ENCODE measurements at regions not wholly inside any gene's neighbourhood (a gene's known extent, or its start where the extent isn't known, plus 50 kb on each side); places are given as distances from the start of the nearest gene placed in this dataset.
"Not testable (repeated sequence)": the region's sequence is repeated elsewhere in the genome, so short reads cannot be mapped to it uniquely, and the experiment has no call there.

DNA sequence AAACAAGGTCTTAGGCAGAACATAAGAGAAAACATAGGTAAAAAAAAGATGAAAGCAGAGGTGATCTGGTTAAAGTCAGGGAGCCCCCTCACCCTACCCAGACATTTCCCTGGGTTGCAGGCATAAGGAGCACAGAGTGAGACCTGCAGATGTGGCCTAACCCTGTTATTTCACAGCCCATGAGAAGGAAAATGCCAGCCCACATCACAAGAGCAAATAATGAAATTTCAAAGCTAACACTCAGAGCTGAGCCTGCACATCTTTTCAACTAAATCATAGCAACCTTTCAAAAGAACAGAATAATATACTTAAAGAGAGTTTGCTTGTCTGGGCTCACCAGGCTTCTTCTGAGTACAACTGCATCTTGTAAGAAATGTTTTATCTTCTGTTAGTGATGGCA lies 295.4 kb downstream of the RPAP3 start:
- DNase-seq (ENCODE audit: low spot score): no peak

GRCh38 chr12:47409310-47409987 lies 296.4 kb downstream of the RPAP3 start:
- DNase-seq (ENCODE audit: low spot score): no peak

DNA sequence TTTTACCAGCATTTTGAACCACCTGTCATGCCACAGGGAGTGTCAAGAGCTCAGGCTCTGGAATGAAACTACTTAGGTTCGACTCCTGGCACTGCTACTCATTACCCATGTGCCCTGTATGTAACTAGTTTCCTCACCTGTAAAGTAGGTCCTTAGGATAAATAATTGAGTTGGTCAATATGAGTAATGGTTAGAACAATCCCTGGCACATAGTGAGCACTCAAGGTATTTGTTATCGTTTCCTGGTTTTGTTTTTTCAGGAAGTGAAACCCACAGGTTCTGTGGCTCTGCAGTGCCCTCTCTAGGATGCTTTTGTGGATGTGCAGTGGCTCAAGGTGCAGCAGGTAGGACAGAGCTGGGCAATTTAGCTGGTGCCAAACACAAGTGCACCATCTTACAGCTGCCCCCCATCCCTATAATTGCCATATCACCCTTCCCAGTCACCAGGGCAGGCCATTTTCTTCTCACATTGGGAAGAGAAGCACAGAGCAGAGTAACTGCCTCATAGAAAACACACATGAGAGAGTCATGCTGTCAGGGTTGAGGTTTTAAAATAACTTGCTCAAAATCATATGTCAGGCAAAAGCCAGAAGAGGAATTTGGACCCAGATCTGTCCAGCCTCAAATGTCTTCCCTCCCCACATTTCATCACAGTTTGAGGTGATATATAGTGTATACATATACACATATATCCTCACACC lies 297.5 kb downstream of the RPAP3 start:
- peak; percentile 20 for DNase-seq (ENCODE audit: low spot score)

DNA sequence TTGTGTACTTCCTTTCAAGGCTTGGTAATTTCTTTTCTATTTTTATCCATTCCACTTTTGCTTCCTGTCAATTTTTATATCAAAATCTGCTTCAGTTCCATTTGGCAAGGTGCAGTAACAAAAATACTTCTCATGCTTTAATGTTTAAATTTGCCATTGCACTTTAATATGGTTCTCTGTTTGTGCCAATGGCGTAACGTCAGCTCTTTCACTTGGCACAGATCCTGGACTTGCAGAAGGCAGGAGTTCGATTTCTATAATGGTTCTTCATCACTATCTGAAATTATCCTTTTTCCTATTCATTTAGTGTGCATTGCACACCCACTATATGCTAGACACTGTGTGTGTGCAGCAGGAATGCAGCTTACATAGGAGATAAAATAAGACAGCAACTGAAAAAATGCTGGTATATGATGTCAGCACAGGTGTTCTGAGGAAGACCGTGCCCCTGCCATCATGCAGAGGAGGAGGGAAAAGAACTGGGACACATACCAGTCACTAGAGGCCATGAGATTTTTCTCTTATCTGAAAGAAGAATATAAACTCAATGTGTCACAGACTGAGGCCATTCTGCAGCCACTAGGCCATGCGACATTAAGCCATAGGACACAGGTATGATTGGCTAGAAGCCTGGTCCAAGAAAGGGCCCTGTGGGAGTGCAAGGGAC lies 298.2 kb downstream of the RPAP3 start:
- DNase-seq (ENCODE audit: low spot score): no peak

DNA sequence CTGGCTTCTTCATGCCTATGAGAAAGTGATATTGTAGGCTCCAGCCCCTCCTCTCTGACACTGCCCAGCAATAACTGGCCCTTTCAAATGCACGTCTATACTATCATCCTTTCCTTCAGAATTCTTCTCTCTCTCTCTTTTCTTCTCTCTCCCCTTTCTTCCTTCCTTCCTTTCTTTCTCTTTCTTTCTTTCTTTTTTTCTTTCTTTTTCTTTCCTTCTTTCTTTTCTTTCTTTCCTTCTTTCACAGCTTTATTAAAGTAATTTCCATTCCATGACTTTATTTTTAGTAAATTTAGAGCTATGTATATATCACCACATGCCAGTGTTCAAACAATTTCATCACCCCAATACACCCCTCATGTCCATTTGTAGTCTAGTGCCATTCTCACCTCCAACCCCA lies 302.1 kb downstream of the RPAP3 start:
- no peak for DNase-seq (ENCODE audit: low spot score)

DNA sequence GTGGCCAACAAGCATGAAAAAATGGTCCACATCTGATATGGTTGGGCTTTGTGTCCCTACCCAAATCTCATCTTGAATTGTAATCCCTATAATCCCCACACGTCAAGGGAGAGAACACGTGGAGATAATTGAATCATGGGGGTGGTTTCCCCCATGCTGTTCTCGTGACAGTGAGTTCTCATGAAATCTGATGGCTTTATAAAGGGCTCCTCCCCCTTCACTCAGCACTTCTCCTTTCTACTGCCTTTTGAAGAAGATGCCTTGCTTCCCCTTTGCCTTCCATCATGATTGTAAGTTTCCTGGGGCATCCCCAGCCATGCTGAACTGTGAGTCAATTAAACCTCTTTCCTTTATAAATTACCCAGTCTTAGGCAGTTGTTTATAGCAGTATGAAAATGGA lies 304.6 kb downstream of the RPAP3 start:
- DNase-seq (ENCODE audit: low spot score): not testable (repeated sequence)

- no peak for DNase-seq (ENCODE audit: low spot score)
Measured at GRCh38 chr12:47400266-47400665, 305.6 kb downstream of the RPAP3 start.

DNA sequence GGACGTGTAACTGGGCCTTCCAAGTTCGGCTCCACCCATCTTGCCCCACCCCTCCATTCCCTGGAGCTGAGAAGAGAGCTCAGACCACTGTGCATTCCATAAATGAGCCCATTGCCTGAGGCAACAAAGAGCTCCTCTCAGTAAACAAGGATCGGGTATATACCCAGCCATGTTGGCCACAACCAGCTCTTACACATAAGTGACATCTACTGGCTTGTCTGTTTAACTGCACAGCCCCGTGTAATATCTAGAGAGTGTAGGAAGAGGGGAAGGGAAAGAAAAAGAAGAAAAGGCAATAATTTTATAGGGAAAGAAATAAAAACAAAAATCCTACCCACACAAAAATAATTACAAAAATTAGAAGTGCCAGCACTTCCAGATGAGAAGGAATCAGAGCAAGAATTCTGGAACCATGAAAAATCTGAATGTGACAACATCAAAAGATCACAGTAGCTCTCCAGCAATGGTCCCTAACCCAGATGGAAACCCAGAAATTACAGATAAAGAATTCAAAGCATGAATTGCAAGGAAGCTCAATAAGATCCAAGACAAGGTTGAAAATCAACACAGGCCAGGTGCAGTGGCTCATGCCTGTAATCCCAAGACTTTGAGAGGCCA lies 308.1 kb downstream of the RPAP3 start:
- peak; percentile 49 for DNase-seq (ENCODE audit: low spot score)

GRCh38 chr12:47396902-47397663 lies 308.7 kb downstream of the RPAP3 start:
- DNase-seq (ENCODE audit: low spot score): no peak

DNA sequence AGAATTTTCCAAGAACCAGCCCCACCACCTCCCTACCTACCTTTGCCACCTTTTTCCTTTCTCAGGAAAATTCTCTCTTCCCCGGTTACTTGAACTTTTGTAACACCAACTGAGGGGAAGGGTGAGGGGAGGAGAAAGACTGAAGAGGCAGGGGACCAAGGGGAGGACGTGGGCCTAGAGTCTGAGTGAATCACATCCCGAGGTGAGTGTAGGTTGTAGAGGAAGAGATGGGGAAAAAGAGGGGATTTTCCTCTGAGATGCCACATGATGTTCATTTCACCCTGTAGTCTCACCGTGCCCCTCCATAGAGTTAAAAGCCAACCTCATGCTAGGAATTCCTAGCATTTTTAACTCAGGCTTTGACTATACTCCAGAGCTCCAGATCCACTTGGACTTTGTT lies 311.8 kb downstream of the RPAP3 start:
- DNase-seq (ENCODE audit: low spot score): no peak

DNA sequence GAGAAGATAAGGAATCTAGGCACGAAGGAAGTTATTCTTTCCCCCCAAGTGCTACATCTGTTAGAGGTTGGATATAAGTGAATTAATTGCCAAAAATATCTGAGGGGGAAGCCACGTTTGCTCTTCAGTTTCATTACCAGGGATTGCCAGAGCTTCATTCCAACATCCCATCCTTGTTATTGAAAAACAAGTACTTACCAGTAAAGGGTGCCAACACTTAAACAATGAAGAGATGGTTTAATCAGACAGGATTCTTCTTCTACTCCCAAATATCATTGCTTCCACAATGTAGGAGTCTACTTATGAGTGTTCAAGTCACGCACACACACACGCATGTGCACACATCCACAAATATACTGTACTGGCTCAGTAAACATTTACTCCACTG lies 312.4 kb downstream of the RPAP3 start:
- DNase-seq (ENCODE audit: low spot score): no peak

DNA sequence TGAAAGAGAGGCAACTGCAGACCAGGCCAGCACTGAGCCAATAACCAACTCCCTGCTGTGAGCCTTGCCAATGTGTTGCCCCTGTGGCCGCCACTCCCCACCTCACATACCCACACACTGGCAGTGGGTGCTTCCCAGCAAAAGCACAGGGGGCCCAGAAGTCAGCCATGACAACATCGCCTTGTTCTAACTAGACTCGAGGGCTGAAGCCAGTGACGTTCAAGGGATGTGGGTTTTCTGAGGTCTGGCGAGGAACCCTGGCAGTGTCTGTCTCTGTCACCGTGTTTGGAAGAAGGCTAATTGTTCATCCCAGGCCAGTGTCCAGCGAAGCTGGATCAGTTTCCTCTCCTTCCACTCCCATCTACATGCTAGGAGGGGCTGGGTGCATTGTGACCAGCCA lies 311.8 kb upstream of the AMIGO2 start:
- DNase-seq (ENCODE audit: low spot score): no peak

DNA sequence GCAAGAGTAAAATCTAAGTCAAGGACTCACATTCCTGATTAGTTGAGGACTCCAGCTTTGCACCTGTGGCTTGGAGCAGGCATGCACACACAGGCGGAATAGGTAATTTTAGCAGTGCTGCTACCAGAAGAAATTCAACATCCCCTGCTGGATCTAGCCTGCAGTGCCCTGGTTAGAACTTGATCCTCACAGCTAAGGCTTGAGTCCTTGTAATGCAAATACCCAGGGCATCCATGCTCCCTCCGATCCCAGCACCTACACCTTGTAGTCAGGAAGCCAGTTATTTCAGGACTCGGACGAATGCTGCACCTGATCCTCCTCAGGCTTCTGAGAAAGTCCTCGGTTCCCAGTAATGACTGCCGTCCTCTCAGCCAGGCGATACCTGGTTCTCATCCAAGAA lies 309.0 kb upstream of the AMIGO2 start:
- no peak for DNase-seq (ENCODE audit: low spot score)

DNA sequence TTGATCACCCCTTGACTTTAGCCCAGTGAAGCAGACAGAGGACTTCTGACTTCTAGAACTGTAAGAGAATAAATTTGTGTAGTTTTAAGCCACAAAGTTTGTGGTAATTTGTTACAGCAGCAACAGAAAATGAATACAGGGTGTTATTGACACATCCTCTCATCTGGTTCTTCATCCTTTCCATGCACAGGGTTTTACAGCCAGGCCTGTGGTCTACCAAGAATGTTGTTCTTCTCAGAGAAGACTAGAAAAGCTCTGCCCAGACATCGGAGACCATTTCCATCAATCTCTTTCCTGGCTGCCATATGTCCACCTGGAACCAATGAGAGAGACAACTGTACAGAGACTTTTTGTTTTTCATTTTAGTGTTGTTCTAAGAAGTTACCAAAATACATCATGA lies 308.2 kb upstream of the AMIGO2 start:
- DNase-seq (ENCODE audit: low spot score): no peak

DNA sequence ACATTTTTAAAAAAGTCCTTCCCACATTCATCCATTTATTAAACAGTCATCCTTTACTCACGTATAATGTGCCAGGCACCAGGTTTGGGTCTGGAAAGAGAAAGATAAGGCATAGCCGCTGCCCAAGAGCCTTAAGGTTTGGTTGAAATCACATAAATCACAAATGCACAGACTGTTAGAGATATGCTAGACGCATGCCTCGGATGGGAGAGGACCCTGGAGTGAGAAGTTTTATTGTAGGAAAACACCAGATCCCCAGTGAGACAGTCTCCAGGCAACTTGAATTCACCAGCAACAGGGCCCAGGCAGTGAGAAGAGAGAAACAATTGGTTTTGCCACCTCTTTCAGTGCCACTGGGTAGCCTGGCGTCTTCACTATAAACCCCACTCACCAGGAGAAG lies 305.9 kb upstream of the AMIGO2 start:
- no peak for DNase-seq (ENCODE audit: low spot score)

GRCh38 chr12:47383942-47384341 lies 304.2 kb upstream of the AMIGO2 start:
- DNase-seq (ENCODE audit: low spot score): no peak

DNA sequence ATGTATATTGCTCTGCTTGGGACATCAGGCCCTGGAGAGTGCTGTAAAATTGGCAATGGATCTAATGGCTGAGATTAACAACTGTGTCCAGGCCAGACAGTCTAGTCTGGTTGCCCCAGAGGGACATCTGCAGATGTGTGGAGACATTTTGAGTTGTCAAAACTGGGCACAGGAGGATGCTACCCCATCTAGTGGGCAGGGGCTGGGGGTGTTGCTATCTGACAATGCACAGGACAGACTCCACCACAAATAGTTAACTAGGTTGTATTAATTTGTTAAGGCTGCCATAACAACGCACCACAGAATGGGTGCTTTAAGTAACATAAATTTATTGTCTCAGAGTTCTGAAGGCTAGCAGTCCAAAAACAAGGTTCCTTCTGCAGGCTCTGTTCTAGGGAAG lies 302.5 kb upstream of the AMIGO2 start:
- no peak for DNase-seq (ENCODE audit: low spot score)

GRCh38 chr12:47378907-47379306 lies 299.1 kb upstream of the AMIGO2 start:
- DNase-seq (ENCODE audit: low spot score): no peak

DNA sequence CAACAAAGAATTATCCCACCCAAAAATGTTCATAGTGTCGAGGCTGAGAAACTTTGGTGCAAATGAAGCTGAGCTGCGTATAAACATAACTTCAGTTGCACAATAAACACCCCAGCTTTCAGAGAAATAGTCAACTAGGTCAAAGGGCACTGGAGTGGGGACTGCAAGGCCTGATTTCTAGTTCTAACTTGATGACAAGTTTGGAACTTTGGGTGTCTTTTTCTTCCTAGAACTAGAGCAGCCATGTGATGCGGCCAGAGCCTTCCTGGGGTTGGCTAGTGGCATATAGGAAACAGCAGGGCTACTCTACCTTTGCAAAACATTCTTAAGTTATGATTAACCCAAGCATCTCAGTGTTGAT lies 298.4 kb upstream of the AMIGO2 start:
- DNase-seq (ENCODE audit: low spot score): no peak

DNA sequence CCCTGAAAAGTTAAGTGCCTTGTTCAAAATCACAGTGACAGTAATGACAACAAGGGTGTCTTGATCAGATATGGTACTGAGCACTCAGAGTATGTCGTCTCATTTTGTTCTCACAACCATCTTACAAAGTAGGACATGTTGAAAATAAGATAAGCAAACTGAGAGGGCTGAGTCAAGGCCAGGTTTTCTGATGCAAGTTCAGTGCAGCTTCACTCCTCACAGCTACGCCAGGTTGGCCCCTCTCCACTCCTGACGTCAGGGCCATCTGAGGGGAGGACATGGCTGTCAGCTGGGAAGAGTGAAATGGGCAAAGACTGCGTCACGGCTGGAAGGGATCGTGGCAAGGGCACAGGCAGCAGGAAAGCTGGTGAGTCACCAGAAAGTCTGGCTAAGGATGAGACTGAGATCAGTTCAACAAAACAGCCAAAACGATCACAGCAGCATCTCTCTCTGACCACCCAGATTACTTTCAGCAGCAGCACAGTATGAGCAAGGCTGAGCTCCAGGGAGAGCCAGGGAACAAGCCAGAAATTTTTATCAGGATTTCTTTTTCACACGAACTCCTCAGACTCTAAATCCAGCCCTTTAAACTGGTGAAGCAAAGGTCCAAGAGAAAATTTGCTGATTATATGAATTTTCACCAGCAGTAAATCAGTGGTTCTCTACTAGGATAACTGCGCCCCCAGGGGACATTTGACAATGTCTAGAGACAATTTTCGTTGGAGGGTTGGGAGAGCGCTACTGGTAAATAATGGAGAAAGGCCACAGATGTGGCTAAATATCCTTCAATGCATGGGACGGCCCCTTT lies 297.9 kb upstream of the AMIGO2 start:
- DNase-seq (ENCODE audit: low spot score): no peak

DNA sequence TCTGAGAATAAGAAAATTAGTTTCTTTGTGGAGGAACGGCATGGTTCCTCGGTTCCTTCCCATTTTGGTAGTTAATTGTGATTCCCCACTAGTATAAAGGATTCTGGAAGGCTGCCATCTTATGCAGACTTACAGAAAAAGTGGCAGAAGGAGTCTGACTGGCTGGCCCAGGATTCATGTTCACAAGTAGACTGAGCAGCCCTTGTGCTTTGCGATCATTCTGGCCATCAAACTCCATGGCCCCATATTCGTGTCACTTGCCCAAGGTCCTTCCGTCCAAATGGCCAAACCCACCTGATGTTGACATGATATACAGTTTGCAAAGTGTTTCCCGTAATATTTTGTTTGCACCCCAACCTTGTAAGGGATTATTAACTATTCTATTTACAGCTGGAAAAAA lies 297.2 kb upstream of the AMIGO2 start:
- DNase-seq (ENCODE audit: low spot score): no peak
